Natural killer cell treated with Interleukin-12 subunit alpha and Interleukin-12 subunit beta and Interleukin-15 and Interleukin-18, amount 100 ng/mL, for 72 hours (primary cell): ENCODE measurements at regions not wholly inside any gene's neighbourhood (a gene's known extent, or its start where the extent isn't known, plus 50 kb on each side); places are given as distances from the start of the nearest gene placed in this dataset.
"Not testable (repeated sequence)": the region's sequence is repeated elsewhere in the genome, so short reads cannot be mapped to it uniquely, and the experiment has no call there.

Source experiments
- ATAC-seq, 2 donors: fragments of 150-1000 bp; cut with Tn5 transposase in 1 of 2; sonication (Bioruptor Pico), chemical (Tn5 transposase) in 1 of 2; 2 replicates each; pipeline ENCODE4 v1.10.0; 2021
- DNase-seq: peaks from one replicate; pipeline ENCODE4 v3.0.0; 2022; ENCODE audit warnings: low spot score
- H3K27ac Mint-ChIP-seq, 2 donors: 1 replicate in 1 of 2; 2 replicates in 1 of 2; pipeline ENCODE4 v1.8.0; 2022; ENCODE audit warnings: mixed read lengths in 2 of 2, mild to moderate bottlenecking in 1 of 2, moderate library complexity in 1 of 2
- H3K27me3 Mint-ChIP-seq, 2 donors: 1 replicate in 1 of 2; 2 replicates in 1 of 2; pipeline ENCODE4 v1.8.0; 2022; ENCODE audit warnings: mixed read lengths in 2 of 2
- H3K36me3 Mint-ChIP-seq: one replicate; pipeline ENCODE4 v1.8.0; 2022; ENCODE audit warnings: mixed read lengths
- H3K4me1 Mint-ChIP-seq, 2 donors: 1 replicate in 1 of 2; 2 replicates in 1 of 2; pipeline ENCODE4 v1.8.0; 2022; ENCODE audit warnings: low read depth in 2 of 2, mixed read lengths in 2 of 2, mild to moderate bottlenecking in 1 of 2
- H3K4me3 Mint-ChIP-seq: one replicate; pipeline ENCODE4 v1.8.0; 2022; ENCODE audit warnings: mixed read lengths
- H3K9me3 Mint-ChIP-seq: 2 replicates; pipeline ENCODE4 v1.8.0; 2022; ENCODE audit warnings: mixed read lengths

DNA sequence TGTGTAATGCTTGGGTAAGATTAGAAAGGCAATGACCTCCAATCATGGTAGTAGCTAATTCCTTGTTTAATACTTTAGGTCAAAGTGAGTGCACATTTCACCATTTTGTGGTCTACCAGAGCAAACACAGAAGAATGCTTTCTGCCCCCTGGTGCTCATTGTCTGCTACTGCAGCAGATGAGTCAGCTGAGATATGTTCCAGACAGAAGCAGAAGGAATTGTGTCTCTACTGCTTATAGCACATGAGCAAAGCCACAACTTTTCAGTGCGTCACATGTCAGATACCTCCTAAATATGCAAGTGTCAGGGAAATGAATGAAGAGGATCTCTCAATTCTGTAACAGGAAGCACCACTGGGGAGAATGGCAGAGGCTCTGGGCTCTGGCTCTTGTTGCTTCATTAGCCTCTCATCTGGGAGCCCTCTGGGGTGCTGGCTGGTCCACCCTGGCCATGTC, 308.9 kb downstream of the ALDH8A1 start:
- H3K4me1 Mint-ChIP-seq = peaks cover 0 to 6% of the 10 kb centered on the region in 2 donors
- no peaks in the 10 kb centered on the region for H3K36me3 Mint-ChIP-seq
- ATAC-seq (peak; percentile 81 to 83), DNase-seq (peak; percentile 77)
- H3K27ac Mint-ChIP-seq = no peak overlapping the region
- no peak overlapping the region for H3K4me3 Mint-ChIP-seq
- peaks cover 14 to 27% of the 10 kb centered on the region in 2 donors for H3K27me3 Mint-ChIP-seq
- H3K9me3 Mint-ChIP-seq = no peaks in the 10 kb centered on the region

DNA sequence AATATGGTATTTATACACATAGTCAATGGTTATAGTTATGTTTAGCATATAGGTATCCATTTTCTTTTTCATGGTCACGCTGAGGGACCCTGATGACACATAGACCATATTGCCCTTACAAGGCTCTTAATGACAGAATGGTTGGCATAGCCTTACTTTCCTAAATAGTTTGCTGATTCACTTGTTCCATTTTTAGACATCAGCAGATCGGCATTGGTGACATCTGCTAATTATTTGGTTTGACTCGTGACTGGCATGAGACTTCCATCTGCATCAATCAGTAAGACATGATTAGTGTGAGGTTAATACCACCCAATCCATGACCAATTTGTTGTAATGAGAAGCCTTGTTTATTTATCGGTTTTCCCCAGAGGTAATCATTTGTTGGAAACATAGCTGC, 309.7 kb downstream of the ALDH8A1 start:
- Mint-ChIP-seq H3K36me3 (no peaks in the 10 kb centered on the region), H3K4me3 (no peak overlapping the region), H3K9me3 (no peaks in the 10 kb centered on the region), H3K27ac (no peak overlapping the region), H3K4me1 (peaks cover 0 to 6% of the 10 kb centered on the region in 2 donors), H3K27me3 (peaks cover 15 to 27% of the 10 kb centered on the region in 2 donors)
- DNase-seq (no peak), ATAC-seq (no peak)

DNA sequence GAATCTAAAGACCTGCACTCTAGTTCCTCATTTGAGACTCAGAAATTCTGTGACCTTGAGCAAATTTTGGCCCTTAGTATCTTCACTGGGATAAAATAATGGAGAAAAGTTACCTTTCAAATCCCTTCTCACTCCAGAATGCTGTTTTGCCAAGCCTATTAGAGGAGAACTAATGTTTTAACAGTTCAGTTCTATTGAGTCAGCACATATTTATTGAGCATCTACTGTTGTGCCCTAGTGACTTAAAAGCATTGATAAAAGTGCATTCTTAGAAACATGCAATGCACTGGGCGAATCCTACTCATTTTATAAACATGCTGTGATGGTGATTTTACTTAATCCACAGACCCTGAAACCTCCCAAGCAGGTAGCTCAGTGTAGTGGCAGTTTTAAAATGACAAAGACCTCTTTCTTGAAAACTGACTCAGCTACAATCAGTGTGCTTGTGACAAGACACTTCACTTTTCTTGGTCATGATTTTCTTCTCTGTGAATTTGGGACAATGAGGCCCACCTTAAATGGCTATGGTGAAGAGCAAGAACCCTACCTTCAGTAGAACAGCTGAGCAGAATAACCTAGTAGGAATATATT, 312.0 kb downstream of the ALDH8A1 start:
- DNase-seq = no peak
- Mint-ChIP-seq H3K9me3 (no peaks in the 10 kb centered on the region), H3K4me3 (no peak overlapping the region), H3K36me3 (no peaks in the 10 kb centered on the region), H3K27me3 (peaks cover 8 to 24% of the 10 kb centered on the region in 2 donors), H3K27ac (no peak overlapping the region), H3K4me1 (peaks cover 4 to 10% of the 10 kb centered on the region in 2 donors)
- ATAC-seq = no peak

DNA sequence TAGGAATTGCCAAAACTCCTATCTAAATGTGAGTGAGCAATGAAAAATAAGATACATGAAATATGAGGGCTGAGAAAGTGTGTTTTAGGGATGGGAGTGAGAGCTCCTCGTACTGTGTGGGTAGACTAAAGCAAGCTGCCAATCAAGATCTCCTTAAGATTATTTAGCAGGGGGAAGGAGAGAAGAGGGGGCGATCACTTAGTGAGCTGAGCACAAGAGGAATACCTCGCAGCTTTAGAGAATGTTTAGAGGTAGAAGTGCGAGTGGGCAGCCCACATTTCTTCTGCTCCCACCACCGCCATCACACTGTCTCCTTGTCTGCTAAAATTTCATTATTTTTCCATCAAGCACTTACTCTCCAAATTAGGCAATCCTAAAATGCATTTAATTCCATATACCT, 312.6 kb downstream of the ALDH8A1 start:
- Mint-ChIP-seq H3K4me3 (no peak overlapping the region), H3K36me3 (no peaks in the 10 kb centered on the region), H3K27me3 (peaks cover 15 to 23% of the 10 kb centered on the region in 2 donors), H3K9me3 (no peaks in the 10 kb centered on the region), H3K4me1 (peaks cover 7 to 12% of the 10 kb centered on the region in 2 donors), H3K27ac (no peak overlapping the region)
- no peak for DNase-seq
- no peak for ATAC-seq

DNA sequence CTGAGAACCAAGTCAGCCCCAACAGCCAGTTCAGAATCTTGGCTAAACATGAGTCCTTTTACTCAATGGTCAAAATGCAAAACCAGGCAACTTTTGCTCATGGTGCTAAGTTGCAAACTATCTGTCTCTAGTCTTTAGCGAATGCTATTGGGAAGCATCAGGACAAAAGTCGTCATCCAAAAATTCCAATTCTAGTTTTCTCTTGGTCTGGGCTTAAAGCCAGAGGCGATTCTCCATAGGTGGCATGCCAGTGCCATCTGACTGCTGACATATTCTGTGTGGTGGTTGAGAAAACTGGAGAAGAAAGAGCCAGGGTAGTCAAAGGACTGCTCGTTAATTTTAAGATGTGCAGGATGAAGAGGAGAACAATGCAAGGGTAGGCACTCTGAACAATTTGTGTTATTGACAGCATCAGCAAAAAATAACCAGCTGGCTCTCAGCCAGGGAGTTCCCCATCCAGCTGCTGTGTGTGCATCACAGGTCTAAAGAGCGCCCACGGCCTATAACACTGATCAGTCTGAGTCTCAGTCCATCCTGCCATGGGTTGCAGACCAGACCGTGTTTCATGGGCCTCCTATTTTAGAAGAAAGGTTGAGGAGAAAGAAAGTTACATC, 313.6 kb downstream of the ALDH8A1 start:
- no peaks in the 10 kb centered on the region for H3K9me3 Mint-ChIP-seq
- ATAC-seq = no peak
- no peaks in the 10 kb centered on the region for H3K36me3 Mint-ChIP-seq
- no peak overlapping the region for H3K4me3 Mint-ChIP-seq
- no peak overlapping the region for H3K27ac Mint-ChIP-seq
- H3K4me1 Mint-ChIP-seq = peaks cover 12% of the 10 kb centered on the region in 2 donors
- DNase-seq = no peak
- peaks cover 24 to 25% of the 10 kb centered on the region in 2 donors for H3K27me3 Mint-ChIP-seq

DNA sequence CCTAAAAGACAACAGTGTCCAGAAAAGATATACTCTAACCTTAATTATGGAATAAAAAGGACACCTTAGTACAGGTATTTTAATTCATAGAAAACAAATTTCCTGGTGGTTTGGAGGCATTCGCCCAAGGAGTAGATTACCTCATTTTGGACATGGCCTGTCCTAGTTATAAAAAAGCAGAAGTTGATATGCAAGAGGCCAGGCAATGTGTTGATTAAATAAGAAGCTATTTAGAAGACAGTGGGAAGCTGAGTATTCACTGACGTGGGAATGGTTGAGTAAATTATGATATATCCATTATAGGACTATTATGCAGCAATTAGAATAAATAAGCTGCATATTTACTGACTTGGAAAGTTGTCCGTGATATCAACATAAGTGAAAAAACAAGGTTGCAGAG, 314.9 kb downstream of the ALDH8A1 start:
- ATAC-seq = no peak
- Mint-ChIP-seq H3K27me3 (peaks cover 27 to 37% of the 10 kb centered on the region in 2 donors), H3K9me3 (no peaks in the 10 kb centered on the region), H3K27ac (no peak overlapping the region), H3K4me3 (no peak overlapping the region), H3K36me3 (no peaks in the 10 kb centered on the region), H3K4me1 (peaks cover 10 to 12% of the 10 kb centered on the region in 2 donors)
- no peak for DNase-seq

DNA sequence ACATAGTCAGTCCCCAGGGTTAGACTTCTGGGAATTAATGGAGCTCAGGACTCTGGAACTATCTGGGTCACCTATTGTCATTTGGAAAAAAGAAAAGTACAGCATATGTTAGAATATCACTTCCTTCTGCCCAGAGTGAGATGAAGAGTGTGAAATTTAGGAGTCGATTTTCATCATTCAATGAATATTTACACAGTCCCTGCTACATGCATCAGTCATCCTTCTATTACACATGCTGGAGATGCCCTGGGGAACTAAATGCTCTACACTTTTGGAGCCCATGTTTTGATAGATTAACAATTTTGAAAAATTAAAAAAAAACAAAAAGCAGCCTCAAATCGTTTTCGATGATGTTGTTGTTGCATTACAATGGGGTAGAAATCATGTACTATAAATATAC, 315.4 kb downstream of the ALDH8A1 start:
- Mint-ChIP-seq H3K4me3 (no peak overlapping the region), H3K36me3 (no peaks in the 10 kb centered on the region), H3K27me3 (peaks cover 27 to 37% of the 10 kb centered on the region in 2 donors), H3K4me1 (peaks cover 10 to 12% of the 10 kb centered on the region in 2 donors), H3K27ac (no peak overlapping the region), H3K9me3 (no peaks in the 10 kb centered on the region)
- no peak for DNase-seq
- no peak for ATAC-seq

DNA sequence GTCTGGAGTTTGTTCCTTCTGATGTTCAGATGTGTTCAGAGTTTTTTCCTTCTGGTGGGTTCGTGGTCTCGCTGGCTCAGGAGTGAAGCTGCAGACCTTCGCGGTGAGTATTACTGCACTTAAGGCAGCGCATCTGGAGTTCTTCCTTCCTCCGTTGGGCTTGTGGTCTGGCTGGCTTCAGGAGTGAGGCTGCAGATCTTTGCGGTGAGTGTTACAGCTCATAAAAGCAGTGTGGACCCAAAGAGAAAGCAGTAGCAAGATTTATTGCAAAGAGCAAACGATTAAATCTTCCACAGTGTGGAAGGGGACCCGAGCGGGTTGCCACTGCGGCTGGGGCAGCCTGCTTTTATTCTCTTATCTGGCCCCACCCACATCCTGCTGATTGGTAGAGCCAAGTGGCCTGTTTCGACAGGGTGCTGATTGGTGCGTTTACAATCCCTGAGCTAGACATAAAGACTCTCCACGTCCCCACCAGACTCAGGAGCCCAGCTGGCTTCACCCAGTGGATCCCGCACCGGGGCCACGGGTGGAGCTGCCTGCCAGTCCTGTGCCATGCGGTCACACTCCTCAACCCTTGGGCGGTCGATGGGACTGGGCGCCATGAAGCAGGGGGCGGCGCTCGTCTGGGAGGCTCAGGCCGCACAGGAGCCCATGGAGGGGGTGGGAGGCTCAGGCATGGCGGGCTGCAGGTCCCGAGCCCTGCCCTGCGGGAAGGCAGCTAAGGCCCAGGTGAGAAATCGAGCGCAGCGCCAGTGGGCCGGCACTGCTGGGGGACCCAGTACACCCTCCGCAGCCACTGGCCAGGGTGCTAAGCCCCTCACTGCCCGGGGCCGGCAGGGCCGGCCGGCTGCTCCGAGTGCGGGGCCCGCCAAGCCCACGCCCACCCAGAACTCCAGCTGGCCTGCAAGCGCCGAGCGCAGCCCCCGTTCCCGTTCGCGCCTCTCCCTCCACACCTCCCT, 315.3 kb upstream of the SGK1 start:
- ATAC-seq = peak; percentile 65 to 71
- peaks cover 10 to 12% of the 10 kb centered on the region in 2 donors for H3K4me1 Mint-ChIP-seq
- peak overlapping the region in 1 of 2 donors; percentile 33 for H3K27ac Mint-ChIP-seq
- H3K9me3 Mint-ChIP-seq, DNase-seq, H3K36me3 Mint-ChIP-seq: not testable (repeated sequence)
- peaks cover 31 to 46% of the 10 kb centered on the region in 2 donors for H3K27me3 Mint-ChIP-seq
- H3K4me3 Mint-ChIP-seq = peak overlapping the region; percentile 77

DNA sequence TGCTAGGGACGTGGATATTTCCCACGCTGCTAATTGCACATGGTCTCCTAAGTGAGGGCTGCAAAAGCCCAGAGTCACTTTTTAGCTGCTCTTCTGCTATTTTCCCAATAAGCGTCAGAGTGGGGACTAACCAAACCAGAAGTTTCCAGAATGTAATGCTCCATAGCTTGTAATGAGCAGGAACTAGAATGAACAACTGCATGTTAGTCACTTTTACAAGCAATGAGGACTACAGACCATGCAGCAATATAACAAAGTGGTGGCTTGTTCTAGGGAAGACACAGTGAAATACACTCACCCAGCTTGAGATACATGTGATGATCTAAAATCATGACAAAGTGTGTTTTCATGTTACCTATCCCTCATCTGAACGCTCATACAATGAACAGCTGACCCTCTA, 314.1 kb upstream of the SGK1 start:
- H3K9me3 Mint-ChIP-seq = no peaks in the 10 kb centered on the region
- no peak for DNase-seq
- H3K27me3 Mint-ChIP-seq = peaks cover 28 to 46% of the 10 kb centered on the region in 2 donors
- no peak overlapping the region for H3K27ac Mint-ChIP-seq
- H3K4me1 Mint-ChIP-seq = peaks cover 10 to 12% of the 10 kb centered on the region in 2 donors
- ATAC-seq = no peak
- no peaks in the 10 kb centered on the region for H3K36me3 Mint-ChIP-seq
- H3K4me3 Mint-ChIP-seq = no peak overlapping the region

DNA sequence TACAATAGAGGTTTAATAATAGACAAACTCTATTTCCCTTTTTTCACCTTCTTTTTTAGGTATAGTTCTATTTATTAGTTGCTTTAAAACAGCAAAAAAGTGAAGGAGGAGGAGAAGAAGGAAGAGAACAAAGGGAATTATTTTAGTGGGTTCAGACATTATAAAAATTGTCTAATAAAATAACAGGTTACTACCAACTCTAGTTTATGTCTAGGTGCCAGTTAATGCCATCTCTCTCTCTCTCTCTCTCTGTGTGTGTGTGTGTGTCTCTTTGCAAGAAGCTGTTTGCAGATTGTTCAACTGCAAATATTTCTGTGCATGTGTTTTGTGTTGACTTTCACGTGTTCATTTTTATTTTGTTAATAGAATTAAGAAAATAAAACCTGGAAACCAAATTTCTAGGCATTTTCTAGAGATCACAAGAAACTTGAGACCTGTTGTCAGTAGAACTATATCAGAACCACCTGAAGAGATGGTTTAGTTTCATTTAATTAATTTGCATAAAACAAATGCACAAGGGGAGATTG, 313.5 kb upstream of the SGK1 start:
- peaks cover 10 to 12% of the 10 kb centered on the region in 2 donors for H3K4me1 Mint-ChIP-seq
- H3K27me3 Mint-ChIP-seq = peaks cover 27 to 44% of the 10 kb centered on the region in 2 donors
- no peak overlapping the region for H3K4me3 Mint-ChIP-seq
- H3K9me3 Mint-ChIP-seq = no peaks in the 10 kb centered on the region
- ATAC-seq (no peak), DNase-seq (no peak)
- no peaks in the 10 kb centered on the region for H3K36me3 Mint-ChIP-seq
- no peak overlapping the region for H3K27ac Mint-ChIP-seq

DNA sequence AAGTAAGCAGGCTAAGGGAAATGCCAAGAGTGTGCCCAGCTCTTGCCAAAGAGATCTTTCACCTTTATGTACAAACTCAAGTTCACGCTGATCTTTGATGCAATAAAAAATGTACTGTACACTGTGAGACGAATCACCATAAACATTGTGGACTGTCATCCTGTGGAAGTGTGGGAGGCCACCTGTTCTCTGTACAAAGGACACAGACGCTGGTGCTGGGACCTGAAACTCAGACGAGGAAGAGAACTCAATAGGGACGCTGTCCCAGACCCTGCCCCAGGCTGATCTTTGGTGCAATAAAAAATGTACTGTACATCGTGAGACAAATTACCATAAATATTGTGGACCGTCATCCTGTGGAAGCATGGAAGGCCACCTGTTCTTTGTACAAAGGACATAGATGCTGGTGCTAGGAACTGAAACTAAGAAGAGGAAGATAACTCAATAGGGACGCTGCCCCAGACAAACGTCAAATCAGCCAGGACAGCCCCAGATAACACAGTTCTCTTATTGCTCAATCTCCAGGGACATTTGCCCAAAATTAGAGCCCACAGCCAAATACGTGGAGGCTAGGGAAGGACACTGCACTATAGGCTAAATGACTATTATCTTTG, 312.7 kb upstream of the SGK1 start:
- Mint-ChIP-seq H3K36me3 (no peaks in the 10 kb centered on the region), H3K27me3 (peaks cover 22 to 39% of the 10 kb centered on the region in 2 donors), H3K27ac (no peak overlapping the region), H3K4me1 (peaks cover 10 to 12% of the 10 kb centered on the region in 2 donors), H3K4me3 (no peak overlapping the region), H3K9me3 (no peaks in the 10 kb centered on the region)
- DNase-seq (no peak), ATAC-seq (peak in 1 of 2 donors; percentile 45)

DNA sequence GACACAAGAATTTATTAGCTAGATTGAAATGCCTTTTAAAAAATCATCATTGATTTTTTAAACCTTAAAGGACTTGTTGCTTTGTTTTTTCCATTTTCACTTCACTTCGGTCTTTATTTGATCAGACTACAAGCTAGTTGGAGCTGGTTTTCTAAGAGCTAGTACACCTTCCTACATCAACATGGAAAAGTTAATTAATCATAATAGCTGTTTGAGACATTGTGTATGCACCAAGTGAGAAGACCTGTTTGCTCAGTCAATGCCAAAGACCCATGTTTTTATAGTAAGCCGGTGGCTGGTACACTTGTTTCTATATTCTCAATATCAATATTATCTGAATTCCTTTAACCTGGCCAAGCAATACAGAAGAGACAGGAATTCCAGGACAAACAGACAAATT, 310.2 kb upstream of the SGK1 start:
- Mint-ChIP-seq H3K36me3 (no peaks in the 10 kb centered on the region), H3K4me3 (no peak overlapping the region), H3K27ac (no peak overlapping the region), H3K9me3 (no peaks in the 10 kb centered on the region), H3K4me1 (peaks cover 8 to 10% of the 10 kb centered on the region in 2 donors), H3K27me3 (peaks cover 27 to 58% of the 10 kb centered on the region in 2 donors)
- ATAC-seq (no peak), DNase-seq (no peak)

DNA sequence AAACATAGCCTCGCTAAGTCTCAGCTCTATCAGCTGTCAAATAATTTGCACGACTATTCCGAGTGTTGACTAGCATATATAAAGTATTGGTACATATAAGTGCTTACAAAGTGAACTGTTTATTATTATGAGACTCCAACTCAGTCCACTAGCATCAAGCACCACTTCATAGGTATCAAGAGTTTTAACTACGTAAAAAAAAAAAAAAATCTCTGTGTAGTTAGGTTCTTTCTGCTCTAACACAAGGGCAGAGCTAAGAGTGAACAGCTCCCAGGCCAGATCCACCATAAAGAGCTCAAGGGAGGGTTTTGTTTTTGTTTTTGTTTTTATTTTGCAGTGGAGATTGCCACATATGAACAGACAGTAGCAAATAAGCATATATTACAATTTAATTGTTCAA, 309.8 kb upstream of the SGK1 start:
- H3K4me1 Mint-ChIP-seq = peaks cover 4 to 6% of the 10 kb centered on the region in 2 donors
- H3K9me3 Mint-ChIP-seq = no peaks in the 10 kb centered on the region
- H3K36me3 Mint-ChIP-seq = no peaks in the 10 kb centered on the region
- no peak for DNase-seq
- no peak overlapping the region for H3K4me3 Mint-ChIP-seq
- no peak overlapping the region for H3K27ac Mint-ChIP-seq
- no peak for ATAC-seq
- H3K27me3 Mint-ChIP-seq = peaks cover 24 to 57% of the 10 kb centered on the region in 2 donors
